GM20000 (cell line): ENCODE measurements at regions not wholly inside any gene's neighbourhood (a gene's known extent, or its start where the extent isn't known, plus 50 kb on each side); places are given as distances from the start of the nearest gene placed in this dataset.

Source experiments
- DNase-seq: peaks from one replicate; pipeline ENCODE4 v3.0.0; 2012; ENCODE audit warnings: low spot score
- TF ChIP-seq, protein P1 (sequence below): IDR thresholded peaks from 2 replicates; pipeline ENCODE4 v1.5.1; 2012; ENCODE audit warnings: mild to moderate bottlenecking, control low read depth; ENCODE audit errors: extremely low read depth, missing control alignments

DNA sequence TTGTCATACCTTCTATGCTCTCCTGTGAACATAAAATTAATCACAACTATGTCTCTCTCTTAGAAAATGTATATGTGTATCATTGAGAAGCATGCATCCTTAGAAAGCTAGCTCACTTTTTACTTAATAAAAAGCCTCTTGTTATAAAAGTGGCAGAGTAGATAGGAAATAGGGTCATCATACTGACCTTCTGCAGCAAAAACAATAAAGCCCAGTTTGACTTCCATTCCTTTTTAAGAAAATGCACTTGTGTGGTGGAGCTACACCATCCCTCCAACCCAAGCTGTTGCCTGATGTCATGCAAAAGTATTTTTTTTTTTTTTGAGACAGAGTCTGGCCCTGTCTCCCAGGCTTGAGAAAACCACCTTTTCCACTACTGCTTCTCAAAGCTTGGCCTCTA lies 393.3 kb downstream of the LIG4 start:
- TF ChIP-seq, protein P1, sequence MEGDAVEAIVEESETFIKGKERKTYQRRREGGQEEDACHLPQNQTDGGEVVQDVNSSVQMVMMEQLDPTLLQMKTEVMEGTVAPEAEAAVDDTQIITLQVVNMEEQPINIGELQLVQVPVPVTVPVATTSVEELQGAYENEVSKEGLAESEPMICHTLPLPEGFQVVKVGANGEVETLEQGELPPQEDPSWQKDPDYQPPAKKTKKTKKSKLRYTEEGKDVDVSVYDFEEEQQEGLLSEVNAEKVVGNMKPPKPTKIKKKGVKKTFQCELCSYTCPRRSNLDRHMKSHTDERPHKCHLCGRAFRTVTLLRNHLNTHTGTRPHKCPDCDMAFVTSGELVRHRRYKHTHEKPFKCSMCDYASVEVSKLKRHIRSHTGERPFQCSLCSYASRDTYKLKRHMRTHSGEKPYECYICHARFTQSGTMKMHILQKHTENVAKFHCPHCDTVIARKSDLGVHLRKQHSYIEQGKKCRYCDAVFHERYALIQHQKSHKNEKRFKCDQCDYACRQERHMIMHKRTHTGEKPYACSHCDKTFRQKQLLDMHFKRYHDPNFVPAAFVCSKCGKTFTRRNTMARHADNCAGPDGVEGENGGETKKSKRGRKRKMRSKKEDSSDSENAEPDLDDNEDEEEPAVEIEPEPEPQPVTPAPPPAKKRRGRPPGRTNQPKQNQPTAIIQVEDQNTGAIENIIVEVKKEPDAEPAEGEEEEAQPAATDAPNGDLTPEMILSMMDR, result no peak
- no peak for DNase-seq

DNA sequence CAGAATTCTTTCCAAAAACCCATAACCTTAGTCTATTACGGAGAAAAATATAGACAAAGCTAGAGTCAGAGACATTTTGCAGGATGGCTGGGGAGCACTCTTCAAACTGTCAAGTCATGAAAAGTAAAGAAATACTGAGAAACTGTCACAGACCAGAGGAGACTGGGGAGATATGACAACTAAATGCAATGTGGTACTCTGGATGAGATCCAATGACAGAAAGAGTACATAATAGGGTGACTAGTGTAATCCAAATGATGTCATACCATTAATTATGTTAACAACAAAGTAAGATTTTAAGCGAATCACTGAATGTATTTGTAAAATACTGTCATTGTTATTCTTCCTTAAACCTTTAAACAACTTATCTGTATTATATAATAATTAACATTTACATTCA lies 393.8 kb downstream of the LIG4 start:
- no peak for DNase-seq

DNA sequence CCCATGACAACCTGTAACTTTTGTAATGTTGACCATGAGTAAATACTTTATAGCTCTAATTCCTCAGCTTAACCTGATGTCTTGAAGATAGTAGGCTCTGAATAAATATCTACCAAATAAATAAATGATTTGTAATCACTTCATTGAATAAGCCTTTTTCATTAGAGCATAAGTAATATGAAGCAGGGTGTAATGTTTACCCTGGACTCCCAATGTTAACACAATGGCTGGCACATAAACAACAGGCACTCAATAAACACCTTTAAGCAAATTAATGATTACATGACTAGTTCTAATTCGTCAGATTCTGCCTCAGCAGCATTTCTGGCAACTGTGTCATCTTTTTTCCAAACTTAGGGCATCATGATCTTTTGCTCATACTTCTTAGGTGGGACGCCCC lies 396.3 kb downstream of the LIG4 start:
- DNase-seq, result no peak
- TF ChIP-seq, protein P1, result no peak

More for the DNA sequence above, 393.8 kb downstream of the LIG4 start:
- TF ChIP-seq, protein P1, result no peak

DNA sequence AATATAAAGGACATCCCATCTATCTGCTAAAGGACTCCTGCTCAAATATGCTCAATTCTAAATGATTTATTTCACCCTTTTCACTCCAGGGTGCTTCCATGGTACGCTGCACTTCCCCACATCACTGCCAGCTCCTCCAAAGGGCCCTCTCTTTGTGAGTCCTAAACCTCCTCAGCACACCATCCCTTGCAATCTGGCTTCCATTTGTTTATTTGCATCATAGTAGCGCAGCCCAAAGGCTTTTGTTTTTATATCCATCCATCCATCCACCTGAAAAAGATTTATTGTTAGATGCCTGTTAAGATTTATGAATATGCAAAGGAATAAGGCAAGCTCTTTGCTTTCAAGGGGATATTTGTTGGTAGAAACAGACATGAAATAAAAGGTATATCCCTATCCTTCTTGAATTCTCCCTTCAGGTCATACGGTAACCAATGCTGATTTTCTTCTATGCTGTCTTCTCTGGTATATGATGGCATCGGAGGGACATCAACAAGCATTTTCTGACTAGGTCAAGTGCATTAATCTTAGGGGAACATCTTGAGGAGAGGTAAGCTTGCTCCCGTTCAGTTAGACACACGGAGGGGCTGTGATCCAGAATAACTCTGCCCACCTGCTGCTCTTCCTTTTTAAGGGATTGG lies 397.6 kb downstream of the LIG4 start:
- DNase-seq, result no peak
- TF ChIP-seq, protein P1, result no peak

DNA sequence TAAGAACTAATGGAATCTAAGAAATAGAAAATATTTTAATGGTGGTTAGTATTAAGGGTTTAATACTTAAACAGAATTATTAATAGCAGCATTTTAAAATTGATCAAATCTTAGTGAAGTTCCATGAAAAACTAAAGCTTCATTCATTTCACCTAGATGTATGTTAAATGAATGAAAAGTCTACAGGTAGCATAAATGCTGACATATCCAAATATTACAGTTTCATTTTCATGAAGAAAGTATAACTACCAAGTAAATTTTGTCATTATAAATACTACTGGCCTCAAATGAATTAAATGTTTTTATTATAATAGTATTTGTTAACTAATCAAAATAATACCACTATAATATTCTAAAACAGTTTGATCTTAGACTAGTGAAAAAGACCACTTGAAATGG lies 403.3 kb downstream of the LIG4 start:
- DNase-seq, result no peak
- TF ChIP-seq, protein P1, result no peak

DNA sequence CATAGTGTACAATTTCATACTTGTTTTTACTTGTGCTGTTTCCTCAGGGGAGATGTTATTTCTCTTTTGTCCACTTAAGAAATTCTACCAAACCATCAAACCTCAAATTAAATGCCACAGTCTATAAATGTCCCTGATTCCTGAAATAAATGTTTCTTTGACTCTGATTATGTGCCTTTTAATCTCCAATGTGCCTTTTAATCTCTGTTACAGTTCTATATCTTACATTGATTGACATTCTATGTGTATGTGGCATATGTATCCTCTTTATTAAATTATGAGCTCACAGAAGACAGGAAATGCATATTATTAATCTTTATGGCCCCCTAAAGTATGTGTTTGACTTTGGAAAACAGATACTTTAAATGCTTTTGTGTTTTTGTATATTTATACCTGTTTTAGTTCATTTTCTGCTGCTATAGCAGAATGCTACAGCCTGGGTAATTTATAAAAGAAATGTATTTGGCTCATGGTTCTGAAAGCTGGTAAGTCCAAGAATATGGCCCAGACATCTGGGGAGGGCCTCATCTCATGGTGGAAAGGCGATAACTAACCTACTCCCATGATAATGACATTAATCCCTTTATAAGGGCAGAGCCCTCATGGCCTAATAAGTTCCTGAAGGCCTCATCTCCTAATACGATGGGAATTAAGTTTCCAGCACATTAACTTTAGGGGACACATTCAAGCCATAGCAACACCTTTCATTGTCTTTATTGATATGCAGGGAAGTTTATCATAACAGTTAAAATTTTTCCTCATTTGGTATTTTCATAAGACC lies 403.9 kb downstream of the LIG4 start:
- DNase-seq, result no peak
- TF ChIP-seq, protein P1, result no peak

DNA sequence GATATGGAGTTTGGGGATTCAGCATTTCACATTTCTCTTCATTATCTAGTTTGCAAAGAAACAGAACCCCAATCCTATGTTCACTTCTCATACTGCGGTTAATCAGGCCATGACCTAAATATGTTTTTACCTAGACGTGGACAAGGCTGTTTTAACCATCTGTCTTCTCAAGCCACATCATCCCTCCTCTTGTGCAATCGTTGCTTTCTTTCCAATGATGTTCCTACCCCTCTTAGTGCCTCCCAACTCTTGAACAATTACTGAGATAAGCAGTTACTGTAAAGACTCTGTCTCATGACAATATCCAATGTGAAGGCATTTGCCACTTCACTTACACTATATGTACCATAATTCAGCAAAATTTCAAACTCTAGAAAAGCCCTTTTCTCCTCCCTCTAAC lies 406.2 kb downstream of the LIG4 start:
- DNase-seq, result no peak
- TF ChIP-seq, protein P1, result no peak
